Suprapubic skin (tissue), 4 donors: ENCODE measurements at regions not wholly inside any gene's neighbourhood (a gene's known extent, or its start where the extent isn't known, plus 50 kb on each side); places are given as distances from the start of the nearest gene placed in this dataset.
"Not testable (repeated sequence)": the region's sequence is repeated elsewhere in the genome, so short reads cannot be mapped to it uniquely, and the experiment has no call there.

Source experiments
- DNase-seq, 2 donors: peaks; one replicate each; pipeline ENCODE4 v3.0.0-alpha.2; 2019; ENCODE audit warnings: low spot score in 2 of 2
- H3K27ac ChIP-seq: fragments of 200-600 bp; sonication (generic); one replicate; pipeline ENCODE4 v1.5.1; 2019
- H3K27me3 ChIP-seq: fragments of 200-600 bp; sonication (generic); one replicate; pipeline ENCODE4 v1.5.1; 2019
- H3K36me3 ChIP-seq: fragments of 200-600 bp; sonication (generic); one replicate; pipeline ENCODE4 v1.5.1; 2019
- H3K4me1 ChIP-seq: fragments of 200-600 bp; sonication (generic); one replicate; pipeline ENCODE4 v1.5.1; 2019
- H3K4me3 ChIP-seq: fragments of 200-600 bp; sonication (generic); one replicate; pipeline ENCODE4 v1.5.1; 2019; ENCODE audit warnings: mild to moderate bottlenecking
- H3K9me3 ChIP-seq: fragments of 200-600 bp; sonication (generic); one replicate; pipeline ENCODE4 v1.5.1; 2019
- EP300 ChIP-seq: sonication (generic); formaldehyde crosslinking; IDR thresholded peaks from one replicate; pipeline ENCODE4 v1.6.1; 2017; ENCODE audit warnings: antibody characterized with exemption
- POLR2A ChIP-seq, 2 donors: fragments of 450-650 bp; IDR thresholded peaks; one replicate each; pipeline ENCODE4 v1.6.1; 2017; ENCODE audit warnings: antibody characterized with exemption in 2 of 2, mild to moderate bottlenecking in 2 of 2, moderate library complexity in 2 of 2
- POLR2AphosphoS5 ChIP-seq, 3 donors: sonication (generic); formaldehyde crosslinking; IDR thresholded peaks; one replicate each; pipeline ENCODE4 v1.6.1; 2017; ENCODE audit warnings: antibody characterized with exemption in 3 of 3
- WGBS: methylation state at CpG from one replicate; pipeline ENCODE4 v1.1.5; 2018; 5-methylcytosine and 5-hydroxymethylcytosine counted together
- TF ChIP-seq, protein P1 (sequence below), 2 donors: fragments of 200-600 bp in 1 of 2; fragments of 450-650 bp in 1 of 2; sonication (generic) in 1 of 2; IDR thresholded peaks; one replicate each; pipeline ENCODE4 v1.5.1; 2016 to 2019; ENCODE audit warnings: antibody characterized with exemption in 2 of 2, mild to moderate bottlenecking in 1 of 2, moderate library complexity in 1 of 2

DNA sequence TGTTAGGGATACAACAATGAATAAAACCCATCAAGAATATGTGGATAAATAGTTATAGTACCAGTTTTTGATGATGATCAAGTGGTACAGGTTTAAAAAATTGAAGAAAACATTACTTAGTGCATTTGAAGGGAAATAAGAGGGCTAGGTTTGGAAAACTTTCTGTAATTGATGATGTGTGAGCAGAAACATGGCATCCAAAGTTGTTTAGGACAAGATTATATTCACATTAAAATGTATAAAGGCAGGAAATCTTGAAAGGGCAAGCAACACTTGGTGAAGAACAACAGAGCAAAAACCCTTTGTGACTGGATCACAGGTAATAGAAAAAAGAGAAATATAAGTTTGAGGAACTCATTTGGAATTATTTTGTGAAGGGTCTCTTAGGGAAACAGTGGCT, 572.3 kb upstream of the RAG2 start:
- no peaks in the 10 kb centered on the region for H3K9me3 ChIP-seq
- H3K4me3 ChIP-seq, result no peak overlapping the region
- no peaks in the 10 kb centered on the region for H3K36me3 ChIP-seq
- no peaks in the 10 kb centered on the region for H3K27me3 ChIP-seq
- no peaks in the 10 kb centered on the region for H3K4me1 ChIP-seq
- no peak overlapping the region for H3K27ac ChIP-seq
- TF ChIP-seq POLR2A (IDR thresholded peaks at IDR 0.05), result no peak
- TF ChIP-seq POLR2AphosphoS5 (IDR thresholded peaks at IDR 0.05), result no peak
- TF ChIP-seq, protein P1, sequence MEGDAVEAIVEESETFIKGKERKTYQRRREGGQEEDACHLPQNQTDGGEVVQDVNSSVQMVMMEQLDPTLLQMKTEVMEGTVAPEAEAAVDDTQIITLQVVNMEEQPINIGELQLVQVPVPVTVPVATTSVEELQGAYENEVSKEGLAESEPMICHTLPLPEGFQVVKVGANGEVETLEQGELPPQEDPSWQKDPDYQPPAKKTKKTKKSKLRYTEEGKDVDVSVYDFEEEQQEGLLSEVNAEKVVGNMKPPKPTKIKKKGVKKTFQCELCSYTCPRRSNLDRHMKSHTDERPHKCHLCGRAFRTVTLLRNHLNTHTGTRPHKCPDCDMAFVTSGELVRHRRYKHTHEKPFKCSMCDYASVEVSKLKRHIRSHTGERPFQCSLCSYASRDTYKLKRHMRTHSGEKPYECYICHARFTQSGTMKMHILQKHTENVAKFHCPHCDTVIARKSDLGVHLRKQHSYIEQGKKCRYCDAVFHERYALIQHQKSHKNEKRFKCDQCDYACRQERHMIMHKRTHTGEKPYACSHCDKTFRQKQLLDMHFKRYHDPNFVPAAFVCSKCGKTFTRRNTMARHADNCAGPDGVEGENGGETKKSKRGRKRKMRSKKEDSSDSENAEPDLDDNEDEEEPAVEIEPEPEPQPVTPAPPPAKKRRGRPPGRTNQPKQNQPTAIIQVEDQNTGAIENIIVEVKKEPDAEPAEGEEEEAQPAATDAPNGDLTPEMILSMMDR (IDR thresholded peaks at IDR 0.05), result no peak
- no peak for TF ChIP-seq EP300
- DNase-seq, result no peak

DNA sequence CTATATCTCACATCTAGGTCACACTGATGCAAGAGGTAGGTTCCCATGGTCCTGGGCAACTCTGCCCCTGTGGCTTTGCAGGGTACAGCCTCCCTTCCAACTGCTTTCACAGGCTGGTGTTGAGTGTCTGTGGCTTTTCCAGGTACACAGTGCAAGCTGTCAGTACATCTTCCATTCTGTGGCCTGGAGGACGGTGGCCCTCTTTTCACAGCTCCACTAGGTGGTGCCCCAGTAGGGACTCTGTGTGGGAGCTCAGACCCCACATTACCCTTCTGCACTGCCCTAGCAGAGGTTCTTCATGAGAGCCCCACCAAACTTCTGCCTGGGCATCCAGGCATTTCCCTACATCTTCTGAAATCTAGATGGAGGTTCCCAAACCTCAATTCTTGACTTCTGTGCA, 547.4 kb upstream of the RAG2 start:
- DNase-seq, H3K27me3 ChIP-seq, H3K27ac ChIP-seq, H3K9me3 ChIP-seq, H3K36me3 ChIP-seq, H3K4me1 ChIP-seq, H3K4me3 ChIP-seq: not testable (repeated sequence)
- 100% methylated on average over 1 of the region's 1 CpG for WGBS

DNA sequence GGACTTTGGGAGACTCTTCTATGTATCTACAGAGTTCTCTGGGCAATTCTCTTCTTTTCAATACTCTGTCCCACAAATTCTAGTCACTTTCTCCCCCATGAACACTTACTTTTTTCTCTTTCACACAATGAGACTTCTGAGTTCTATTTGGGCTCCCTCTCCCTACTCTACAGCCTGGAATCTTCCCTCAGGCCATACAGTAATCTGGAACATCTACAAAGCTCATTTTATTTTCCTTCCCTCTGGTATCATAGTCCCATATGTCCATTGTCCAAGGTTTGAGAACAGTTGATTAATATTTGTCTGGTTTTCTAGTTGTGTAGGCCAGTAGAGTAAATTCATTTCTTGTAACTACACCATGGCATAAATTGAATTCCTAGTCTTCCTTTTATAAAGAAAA, 544.6 kb upstream of the RAG2 start:
- no peaks in the 10 kb centered on the region for H3K36me3 ChIP-seq
- no peaks in the 10 kb centered on the region for H3K4me1 ChIP-seq
- H3K27ac ChIP-seq, result no peak overlapping the region
- no peak overlapping the region for H3K4me3 ChIP-seq
- TF ChIP-seq, protein P1 (IDR thresholded peaks at IDR 0.05), result no peak
- TF ChIP-seq POLR2AphosphoS5 (IDR thresholded peaks at IDR 0.05) (no peak), EP300 (no peak), POLR2A (IDR thresholded peaks at IDR 0.05) (no peak)
- no peak for DNase-seq
- H3K9me3 ChIP-seq, result no peaks in the 10 kb centered on the region
- H3K27me3 ChIP-seq, result no peaks in the 10 kb centered on the region

DNA sequence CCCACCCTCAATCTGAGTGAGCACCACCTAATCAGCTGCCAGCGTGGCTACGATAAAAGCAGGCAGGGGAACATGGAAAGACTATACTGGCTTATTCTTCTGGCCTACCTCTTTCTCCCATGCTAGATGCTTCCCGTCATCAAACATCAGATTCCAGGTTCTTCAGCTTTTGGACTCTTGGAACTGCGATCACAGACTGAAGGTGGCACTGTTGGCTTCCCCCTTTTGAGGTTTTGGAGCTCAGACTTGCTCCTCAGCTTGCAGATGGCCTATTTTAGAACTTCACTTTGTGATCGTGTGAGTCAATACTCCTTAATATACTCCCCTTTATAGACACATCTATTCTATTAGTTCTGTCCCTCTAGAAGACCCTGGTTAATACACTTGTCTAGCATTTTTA, 543.7 kb upstream of the RAG2 start:
- WGBS, result 85% methylated on average over 5 of the region's 5 CpGs
- Histone ChIP-seq H3K27me3 (no peaks in the 10 kb centered on the region), H3K27ac (no peak overlapping the region), H3K4me3 (no peak overlapping the region), H3K4me1 (no peaks in the 10 kb centered on the region), H3K36me3 (no peaks in the 10 kb centered on the region), H3K9me3 (no peaks in the 10 kb centered on the region)
- TF ChIP-seq, protein P1 (IDR thresholded peaks at IDR 0.05), result no peak
- TF ChIP-seq EP300 (no peak), POLR2A (IDR thresholded peaks at IDR 0.05) (no peak), POLR2AphosphoS5 (IDR thresholded peaks at IDR 0.05) (no peak)
- no peak for DNase-seq

DNA sequence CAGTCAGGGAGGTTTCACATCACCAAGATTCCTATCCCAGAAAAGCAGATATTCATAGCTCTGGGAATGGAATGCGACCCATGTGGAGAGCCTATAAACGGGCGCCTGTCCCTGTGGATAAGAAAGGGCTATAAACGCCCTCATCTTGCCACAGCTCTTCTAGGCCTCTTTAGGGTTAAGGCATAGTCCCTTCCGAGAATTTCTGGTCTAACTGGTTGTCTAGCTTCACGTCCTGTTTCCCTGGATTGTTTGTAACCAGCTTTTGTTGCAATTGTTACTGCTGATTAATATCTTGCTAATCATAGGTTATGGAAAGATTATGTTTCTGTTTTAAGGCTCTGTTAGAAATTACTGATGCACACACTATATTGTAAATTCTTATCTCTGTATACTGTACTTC, 537.6 kb upstream of the RAG2 start:
- H3K4me3 ChIP-seq, H3K27ac ChIP-seq, H3K36me3 ChIP-seq, H3K27me3 ChIP-seq, H3K9me3 ChIP-seq, DNase-seq, H3K4me1 ChIP-seq: not testable (repeated sequence)
- 75% methylated on average over 6 of the region's 6 CpGs for WGBS

DNA sequence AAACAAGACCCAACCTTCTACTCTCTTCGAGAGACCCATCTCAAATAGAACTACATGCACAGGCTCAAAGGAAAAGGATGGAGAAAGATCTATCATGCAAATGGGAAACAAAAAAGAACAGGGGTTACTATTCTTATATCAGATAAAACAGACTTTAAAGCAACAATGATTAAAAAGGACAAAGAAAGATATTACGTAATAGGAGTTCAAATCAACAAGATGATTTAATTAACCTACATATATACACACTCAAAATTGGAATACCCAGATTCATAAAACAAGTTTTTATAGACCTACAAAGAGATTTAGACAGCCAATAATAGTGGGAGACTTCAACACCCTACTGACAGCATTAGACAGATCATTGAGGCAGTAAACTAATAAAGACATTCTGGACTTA, 536.6 kb upstream of the RAG2 start:
- Histone ChIP-seq H3K4me1 (no peaks in the 10 kb centered on the region), H3K27me3 (no peaks in the 10 kb centered on the region), H3K4me3 (no peak overlapping the region), H3K27ac (no peak overlapping the region), H3K36me3 (no peaks in the 10 kb centered on the region), H3K9me3 (no peaks in the 10 kb centered on the region)
- WGBS, result 83% methylated on average over 2 of the region's 2 CpGs
- DNase-seq, result no peak
- TF ChIP-seq EP300, result no peak
- TF ChIP-seq, protein P1 (IDR thresholded peaks at IDR 0.05), result no peak
- no peak for TF ChIP-seq POLR2A (IDR thresholded peaks at IDR 0.05)
- TF ChIP-seq POLR2AphosphoS5 (IDR thresholded peaks at IDR 0.05), result no peak
